PFSK-1 (cell line): ENCODE measurements at regions not wholly inside any gene's neighbourhood (a gene's known extent, or its start where the extent isn't known, plus 50 kb on each side); places are given as distances from the start of the nearest gene placed in this dataset.

Experiments used
- FOXP2 ChIP-seq: optimal IDR thresholded peaks from 2 replicates; pipeline ENCODE3; 2011; ENCODE audit warnings: borderline replicate concordance, control low read depth, inconsistent platforms; ENCODE audit not compliant: insufficient read depth; ENCODE audit errors: extremely low read length, extremely low read depth
- POLR2AphosphoS5 ChIP-seq: IDR thresholded peaks from 2 replicates; pipeline ENCODE4 v1.6.1; 2012; ENCODE audit warnings: low read depth, mild to moderate bottlenecking, control low read depth, low read length, moderate library complexity
- REST ChIP-seq, 2 experiments: IDR thresholded peaks; 2 replicates each; pipeline versions ENCODE4 v1.6.1 to v1.8.0; 2011 to 2012; ENCODE audit warnings: low read depth in 2 of 2, low read length in 2 of 2, control low read depth in 1 of 2, inconsistent platforms in 1 of 2, mild to moderate bottlenecking in 1 of 2, moderate library complexity in 1 of 2; ENCODE audit not compliant: insufficient read depth in 1 of 2
- SIN3A ChIP-seq: IDR thresholded peaks from 2 replicates; pipeline ENCODE4 v1.6.1; 2012; ENCODE audit warnings: mild to moderate bottlenecking, low read length, moderate library complexity, borderline replicate concordance; ENCODE audit not compliant: insufficient read depth
- TAF1 ChIP-seq: IDR thresholded peaks from 2 replicates; pipeline ENCODE4 v1.6.1; 2012; ENCODE audit warnings: low read length, control low read depth, borderline replicate concordance; ENCODE audit not compliant: insufficient read depth

GRCh38 chr1:182142621-182143020 is 81.1 kb upstream of the ZNF648 start:
- TF ChIP-seq REST (IDR thresholded peaks at IDR 0.05; ENCODE audit: insufficient read depth in 1 of 2, low read depth in 2 of 2, low read length in 2 of 2): no peak
- TF ChIP-seq SIN3A: no peak
- no peak for TF ChIP-seq POLR2AphosphoS5
- TF ChIP-seq FOXP2: no peak
- TF ChIP-seq TAF1: no peak

GRCh38 chr1:182141040-182141439 is 79.5 kb upstream of the ZNF648 start:
- TF ChIP-seq SIN3A: no peak
- no peak for TF ChIP-seq FOXP2
- TF ChIP-seq TAF1: no peak
- TF ChIP-seq REST (IDR thresholded peaks at IDR 0.05; ENCODE audit: insufficient read depth in 1 of 2, low read depth in 2 of 2, low read length in 2 of 2): no peak
- no peak for TF ChIP-seq POLR2AphosphoS5

GRCh38 chr1:182139496-182139895 is 78.0 kb upstream of the ZNF648 start:
- TF ChIP-seq POLR2AphosphoS5: no peak
- no peak for TF ChIP-seq SIN3A
- no peak for TF ChIP-seq TAF1
- no peak for TF ChIP-seq REST (IDR thresholded peaks at IDR 0.05; ENCODE audit: insufficient read depth in 1 of 2, low read depth in 2 of 2, low read length in 2 of 2)
- no peak for TF ChIP-seq FOXP2

DNA sequence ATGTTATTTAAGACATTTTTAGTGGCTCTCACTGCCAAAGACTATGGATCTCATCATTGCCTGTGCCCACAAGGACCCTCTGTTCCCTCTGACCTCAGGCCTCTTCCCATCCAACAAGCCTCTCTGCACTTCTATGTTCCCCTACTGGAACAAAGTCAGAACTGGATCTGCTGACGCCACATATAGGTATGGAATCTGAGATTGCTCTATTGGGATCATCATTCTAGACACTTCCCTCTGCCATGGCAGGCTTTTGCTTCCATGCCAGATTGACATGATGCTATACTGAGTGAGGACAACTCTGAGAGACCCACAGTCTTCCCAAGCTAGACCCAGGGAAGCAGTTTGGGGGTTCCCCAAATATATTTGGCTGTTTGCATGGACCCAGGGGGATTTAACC is 76.0 kb upstream of the ZNF648 start:
- no peak for TF ChIP-seq SIN3A
- TF ChIP-seq TAF1: no peak
- TF ChIP-seq POLR2AphosphoS5: no peak
- TF ChIP-seq FOXP2: no peak
- TF ChIP-seq REST (IDR thresholded peaks at IDR 0.05; ENCODE audit: insufficient read depth in 1 of 2, low read depth in 2 of 2, low read length in 2 of 2): no peak

GRCh38 chr1:182135946-182136345 is 74.4 kb upstream of the ZNF648 start:
- TF ChIP-seq REST (IDR thresholded peaks at IDR 0.05; ENCODE audit: insufficient read depth in 1 of 2, low read depth in 2 of 2, low read length in 2 of 2) (no peak), TAF1 (no peak), SIN3A (no peak), FOXP2 (no peak), POLR2AphosphoS5 (no peak)
